ENCODE measurements at regions not wholly inside any gene's neighbourhood (a gene's known extent, or its start where the extent isn't known, plus 50 kb on each side); places are given as distances from the start of the nearest gene placed in this dataset.
"Not testable (repeated sequence)": the region's sequence is repeated elsewhere in the genome, so short reads cannot be mapped to it uniquely, and the experiment has no call there.

GRCh38 chr10:109732254-109732965, 190.9 kb downstream of the XPNPEP1 start:
- DNase-seq (ENCODE audit: low read depth in 3 of 3), result no peak

- not testable (repeated sequence) for DNase-seq (ENCODE audit: low read depth in 3 of 3)
Observed at GRCh38 chr10:109729895-109730294, 193.4 kb downstream of the XPNPEP1 start.

- DNase-seq (ENCODE audit: low read depth in 3 of 3), result no peak
Observed at GRCh38 chr10:109727436-109727835, 195.9 kb downstream of the XPNPEP1 start.

- DNase-seq (ENCODE audit: low read depth in 3 of 3), result no peak
Observed at GRCh38 chr10:109726473-109726872, 196.8 kb downstream of the XPNPEP1 start.

- no peak for DNase-seq (ENCODE audit: low read depth in 3 of 3)
Observed at GRCh38 chr10:109723305-109723704, 200.0 kb downstream of the XPNPEP1 start.

GRCh38 chr10:109721453-109722064, 201.8 kb downstream of the XPNPEP1 start:
- no peak for DNase-seq (ENCODE audit: low read depth in 3 of 3)

- no peak for DNase-seq (ENCODE audit: low read depth in 3 of 3)
Observed at GRCh38 chr10:109706026-109706560, 217.2 kb downstream of the XPNPEP1 start.

GRCh38 chr10:109701633-109702215, 221.6 kb downstream of the XPNPEP1 start:
- DNase-seq (ENCODE audit: low read depth in 3 of 3), result no peak

- DNase-seq (ENCODE audit: low read depth in 3 of 3), result no peak
Observed at GRCh38 chr10:109698882-109699664, 224.2 kb downstream of the XPNPEP1 start.

GRCh38 chr10:109698086-109698485, 225.2 kb downstream of the XPNPEP1 start:
- no peak for DNase-seq (ENCODE audit: low read depth in 3 of 3)

GRCh38 chr10:109696981-109697775, 226.1 kb downstream of the XPNPEP1 start:
- DNase-seq (ENCODE audit: low read depth in 3 of 3), result no peak

GRCh38 chr10:109696462-109696861, 226.8 kb downstream of the XPNPEP1 start:
- DNase-seq (ENCODE audit: low read depth in 3 of 3), result no peak

GRCh38 chr10:109695988-109696387, 227.3 kb downstream of the XPNPEP1 start:
- no peak for DNase-seq (ENCODE audit: low read depth in 3 of 3)

- DNase-seq (ENCODE audit: low read depth in 3 of 3), result no peak
Observed at GRCh38 chr10:109689785-109690184, 233.5 kb downstream of the XPNPEP1 start.

GRCh38 chr10:109679478-109679877, 243.8 kb downstream of the XPNPEP1 start:
- DNase-seq (ENCODE audit: low read depth in 3 of 3), result no peak

- DNase-seq (ENCODE audit: low read depth in 3 of 3), result no peak
Observed at GRCh38 chr10:109678857-109679256, 244.5 kb downstream of the XPNPEP1 start.

GRCh38 chr10:109676703-109677102, 246.6 kb downstream of the XPNPEP1 start:
- DNase-seq (ENCODE audit: low read depth in 3 of 3), result no peak

- DNase-seq (ENCODE audit: low read depth in 3 of 3), result no peak
Observed at GRCh38 chr10:109668703-109669102, 254.6 kb downstream of the XPNPEP1 start.

GRCh38 chr10:109668154-109668665, 255.1 kb downstream of the XPNPEP1 start:
- DNase-seq (ENCODE audit: low read depth in 3 of 3), result no peak

GRCh38 chr10:109665321-109665720, 258.0 kb downstream of the XPNPEP1 start:
- no peak for DNase-seq (ENCODE audit: low read depth in 3 of 3)

- no peak for DNase-seq (ENCODE audit: low read depth in 3 of 3)
Observed at GRCh38 chr10:109664554-109664953, 258.8 kb downstream of the XPNPEP1 start.
